Omental fat pad (tissue), 3 donors: ENCODE measurements at regions not wholly inside any gene's neighbourhood (a gene's known extent, or its start where the extent isn't known, plus 50 kb on each side); places are given as distances from the start of the nearest gene placed in this dataset.
A peak's percentile ranks its signal among the peaks of the same experiment; 100 is the strongest.

ENCODE experiments used
- ATAC-seq: fragments of 150-250 bp; one replicate; pipeline ENCODE4 v1.9.1; 2016; ENCODE audit warnings: mild to moderate bottlenecking, moderate library complexity; ENCODE audit not compliant: low FRiP score
- DNase-seq: peaks from one replicate; pipeline ENCODE4 v3.0.0-alpha.2; 2019; ENCODE audit warnings: low spot score
- CTCF ChIP-seq, 3 donors: fragments of 450-650 bp; IDR thresholded peaks; one replicate each; pipeline ENCODE4 v1.5.1; 2016 to 2017; ENCODE audit warnings: antibody characterized with exemption in 3 of 3, mild to moderate bottlenecking in 3 of 3, moderate library complexity in 2 of 3

GRCh38 chr15:94909510-94909909 is 678.1 kb downstream of the MCTP2 start:
- TF ChIP-seq CTCF (IDR thresholded peaks at IDR 0.05): no peak
- DNase-seq: no peak
- no peak for ATAC-seq

- no peak for ATAC-seq
- TF ChIP-seq CTCF (IDR thresholded peaks at IDR 0.05): no peak
Observed at GRCh38 chr15:94910166-94910565, 678.8 kb downstream of the MCTP2 start.

GRCh38 chr15:94912760-94913159 is 681.4 kb downstream of the MCTP2 start:
- DNase-seq (no peak), ATAC-seq (no peak)
- no peak for TF ChIP-seq CTCF (IDR thresholded peaks at IDR 0.05)

More at GRCh38 chr15:94910166-94910565, 678.8 kb downstream of the MCTP2 start:
- no peak for DNase-seq

GRCh38 chr15:94917068-94917467 is 685.7 kb downstream of the MCTP2 start:
- no peak for ATAC-seq
- no peak for TF ChIP-seq CTCF (IDR thresholded peaks at IDR 0.05)
- DNase-seq: no peak

- no peak for ATAC-seq
- TF ChIP-seq CTCF (IDR thresholded peaks at IDR 0.05): no peak
- DNase-seq: no peak
Observed at GRCh38 chr15:94921936-94922335, 690.6 kb downstream of the MCTP2 start.

GRCh38 chr15:94924057-94924456 is 692.7 kb downstream of the MCTP2 start:
- DNase-seq (no peak), ATAC-seq (no peak)
- no peak for TF ChIP-seq CTCF (IDR thresholded peaks at IDR 0.05)

- TF ChIP-seq CTCF (IDR thresholded peaks at IDR 0.05): no peak
- DNase-seq (peak; percentile 25), ATAC-seq (peak; percentile 44)
Observed at GRCh38 chr15:94924971-94925598, 693.7 kb downstream of the MCTP2 start.
